ENCODE measurements at regions not wholly inside any gene's neighbourhood (a gene's known extent, or its start where the extent isn't known, plus 50 kb on each side); places are given as distances from the start of the nearest gene placed in this dataset.

- TF ChIP-seq POLR2A (IDR thresholded peaks at IDR 0.05) (no peak), EP300 (IDR thresholded peaks at IDR 0.05) (no peak), CTCF (IDR thresholded peaks at IDR 0.05) (no peak)
These were observed 93.8 kb upstream of the PPP1R26 start for GRCh38 chr9:135385793-135386192.
